Fibroblast of the aortic adventitia (primary cell): ENCODE measurements at regions not wholly inside any gene's neighbourhood (a gene's known extent, or its start where the extent isn't known, plus 50 kb on each side); places are given as distances from the start of the nearest gene placed in this dataset.

ENCODE experiments used
- DNase-seq: peaks from one replicate; pipeline ENCODE4 v3.0.0-alpha.2; 2010; ENCODE audit warnings: low read depth
- H3K4me3 ChIP-seq: 2 replicates; pipeline ENCODE4 v1.5.1; 2011; ENCODE audit warnings: low read depth, mild to moderate bottlenecking, control low read depth, low read length, moderate library complexity
- CTCF ChIP-seq: IDR thresholded peaks from 2 replicates; pipeline ENCODE4 v1.5.1; 2011; ENCODE audit warnings: mild to moderate bottlenecking, low read length, control low read depth, inconsistent platforms; ENCODE audit not compliant: insufficient read depth

DNA sequence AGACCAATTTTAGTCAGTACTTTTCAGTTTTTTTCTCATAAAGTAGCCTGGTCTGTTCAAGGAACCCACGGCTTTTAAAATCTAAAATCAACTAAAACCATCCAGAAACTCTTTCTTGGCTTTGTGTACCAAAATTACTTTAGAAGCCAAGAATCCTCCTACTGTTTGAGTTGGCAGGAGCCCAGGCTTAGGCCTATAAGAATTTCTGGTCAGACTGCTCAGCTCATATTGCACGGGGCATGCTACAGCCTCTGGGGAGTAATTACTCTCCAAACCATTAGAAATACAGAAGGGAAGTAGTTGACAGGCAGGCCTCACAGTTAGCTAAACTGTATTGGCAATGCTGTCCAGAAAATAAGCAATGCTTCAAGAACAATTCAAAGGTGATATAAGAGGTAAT is 1862.9 kb upstream of the RAG2 start:
- no peak overlapping the region for H3K4me3 ChIP-seq
- peak; percentile 36 for DNase-seq
- no peak for TF ChIP-seq CTCF

DNA sequence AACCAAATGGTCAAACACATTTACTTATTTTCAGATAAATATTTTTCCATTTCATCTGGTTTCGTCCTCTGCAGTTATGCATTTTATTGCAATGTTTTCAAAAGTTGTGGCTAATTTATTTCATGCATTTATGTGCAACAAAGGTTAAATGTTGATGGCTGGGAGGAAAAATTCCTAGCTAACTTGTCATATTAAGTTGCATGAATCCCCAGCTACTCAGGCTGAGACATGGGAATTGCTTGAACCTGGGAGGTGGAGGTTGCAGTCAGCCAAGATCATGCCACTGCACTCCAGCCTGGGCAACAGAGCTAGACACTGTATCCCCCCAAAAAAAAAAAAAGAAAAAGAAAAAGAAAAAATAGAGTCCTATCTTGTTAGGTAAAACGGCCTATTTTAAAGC is 1862.4 kb upstream of the RAG2 start:
- DNase-seq, result peak; percentile 1
- no peak overlapping the region for H3K4me3 ChIP-seq
- no peak for TF ChIP-seq CTCF

DNA sequence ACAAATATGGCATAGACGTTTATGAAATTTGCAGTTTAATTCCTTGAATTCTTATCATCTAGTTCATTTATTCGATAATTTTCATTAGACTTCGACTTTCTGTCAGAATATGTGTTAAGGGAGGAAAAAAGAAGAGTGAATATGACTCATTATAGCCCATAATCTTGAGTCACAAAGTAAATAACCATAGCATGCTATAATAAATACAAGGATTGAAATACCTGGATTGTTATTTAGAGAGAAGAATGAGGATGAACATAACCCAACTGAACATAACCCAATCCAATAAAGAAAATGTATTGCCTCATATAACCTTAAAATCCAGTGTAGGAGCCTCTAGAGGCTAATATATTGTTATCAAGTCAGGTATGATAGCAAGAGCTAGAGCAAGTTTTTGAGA is 1858.3 kb upstream of the RAG2 start:
- no peak for DNase-seq
- no peak for TF ChIP-seq CTCF
- H3K4me3 ChIP-seq, result no peak overlapping the region

GRCh38 chr11:38448284-38448683 is 1850.2 kb upstream of the RAG2 start:
- H3K4me3 ChIP-seq, result no peak overlapping the region
- no peak for TF ChIP-seq CTCF
- no peak for DNase-seq

GRCh38 chr11:38446336-38446735 is 1848.3 kb upstream of the RAG2 start:
- no peak for DNase-seq
- no peak for TF ChIP-seq CTCF

GRCh38 chr11:38438091-38438490 is 1840.1 kb upstream of the RAG2 start:
- DNase-seq, result no peak
- no peak for TF ChIP-seq CTCF
- H3K4me3 ChIP-seq, result no peak overlapping the region

More at GRCh38 chr11:38446336-38446735, 1848.3 kb upstream of the RAG2 start:
- no peak overlapping the region for H3K4me3 ChIP-seq

- no peak overlapping the region for H3K4me3 ChIP-seq
- no peak for TF ChIP-seq CTCF
- DNase-seq, result no peak
These were observed 1827.5 kb upstream of the RAG2 start for GRCh38 chr11:38425578-38425977.
